HCT116 (cell line): ENCODE measurements at regions not wholly inside any gene's neighbourhood (a gene's known extent, or its start where the extent isn't known, plus 50 kb on each side); places are given as distances from the start of the nearest gene placed in this dataset.

ENCODE experiments used
- ATAC-seq: fragments of 200-7000 bp; cut with Tn5 transposase; 2 replicates; pipeline ENCODE4 v1.9.1; 2020; ENCODE audit warnings: mild to moderate bottlenecking, moderate library complexity
- BruUV-seq: library from RNA; stranded (reverse); fragments of 400-500 nt; replicated peaks from 2 replicates; lab custom pipeline; 2021; lab: Mats Ljungman, UMichigan
- CTCF ChIA-PET: fragments of 300-600 bp; sonication (Branson Sonifier 250); formaldehyde crosslinking; loops from one replicate; lab custom pipeline; 2021; ENCODE audit warnings: antibody characterized with exemption; lab: Charles Lee
- POLR2A ChIA-PET: fragments of 300-600, 350-600 bp; sonication (Branson Sonifier 250); formaldehyde crosslinking; loops from one replicate; lab custom pipeline; 2021; ENCODE audit warnings: antibody characterized with exemption; lab: Charles Lee
- RAD21 ChIA-PET, 2 experiments: fragments of 300-600 bp; sonication (Branson Sonifier 250); formaldehyde crosslinking; loops; one replicate each; lab custom pipeline; 2023; ENCODE audit warnings: low total read pairs in 2 of 2; ENCODE audit not compliant: uncharacterized antibody in 2 of 2, unreplicated experiment in 2 of 2, low non-redundant PET in 1 of 2; lab: Charles Lee
- DNase-seq: peaks from one replicate; pipeline ENCODE4 v3.0.0-alpha.2; 2010; ENCODE audit warnings: low read depth, low spot score
- H2AFZ ChIP-seq: fragments of 200-600 bp; shearing (Covaris generic), sonication (generic); 2 replicates; pipeline ENCODE4 v1.6.1; 2017; ENCODE audit warnings: low read depth, mixed run types, mixed read lengths, antibody characterized with exemption, low read length; ENCODE audit not compliant: poor library complexity, severe bottlenecking
- H3K27ac ChIP-seq: 2 replicates; pipeline ENCODE4 v1.5.1; 2012; ENCODE audit warnings: low read depth, low read length
- H3K27me3 ChIP-seq: fragments of 200-600 bp; sonication (generic); 2 replicates; pipeline ENCODE4 v1.6.1; 2016; ENCODE audit warnings: mixed run types, low read length, mixed read lengths; ENCODE audit not compliant: insufficient read depth
- H3K36me3 ChIP-seq, 2 experiments: fragments of 200-500 bp in 1 of 2; fragments of 200-600 bp in 1 of 2; sonication (Bioruptor generic) in 1 of 2; sonication (generic) in 1 of 2; 2 replicates each; pipeline versions ENCODE4 v1.5.1 to v1.6.1; 2014 to 2016; ENCODE audit warnings: low read length in 2 of 2, inconsistent platforms in 1 of 2, mixed read lengths in 1 of 2, mixed run types in 1 of 2; ENCODE audit not compliant: insufficient read depth in 2 of 2, control insufficient read depth in 1 of 2
- H3K4me1 ChIP-seq, 2 experiments: fragments of 200-600 bp in 1 of 2; sonication (generic) in 1 of 2; 2 replicates each; pipeline versions ENCODE4 v1.5.1 to v1.6.1; 2012 to 2017; ENCODE audit warnings: low read length in 2 of 2, inconsistent platforms in 1 of 2, mild to moderate bottlenecking in 1 of 2, mixed read lengths in 1 of 2, mixed run types in 1 of 2, moderate library complexity in 1 of 2; ENCODE audit not compliant: insufficient read depth in 2 of 2, control insufficient read depth in 1 of 2
- H3K4me2 ChIP-seq: fragments of 200-600 bp; sonication (generic); 2 replicates; pipeline ENCODE4 v1.6.1; 2017; ENCODE audit warnings: mixed run types, low read length, mixed read lengths
- H3K4me3 ChIP-seq, 2 experiments: fragments of 200-600 bp in 1 of 2; sonication (generic) in 1 of 2; replicated peaks in 1 of 2; 2 replicates each; pipeline ENCODE4 v1.5.1; 2011 to 2016; ENCODE audit warnings: low read length in 2 of 2, control low read depth in 1 of 2, low read depth in 1 of 2, mild to moderate bottlenecking in 1 of 2, mixed read lengths in 1 of 2, mixed run types in 1 of 2
- H3K79me2 ChIP-seq: fragments of 200-600 bp; sonication (generic); 2 replicates; pipeline ENCODE4 v1.6.1; 2017; ENCODE audit warnings: mild to moderate bottlenecking, mixed run types, low read length, moderate library complexity, mixed read lengths; ENCODE audit not compliant: insufficient read depth
- H3K9ac ChIP-seq: fragments of 200-600 bp; sonication (generic); 2 replicates; pipeline ENCODE4 v1.6.1; 2016; ENCODE audit warnings: low read length, mixed read lengths
- H3K9me2 ChIP-seq: fragments of 200-600 bp; sonication (generic), shearing (Covaris generic); 2 replicates; pipeline ENCODE4 v1.6.1; 2017; ENCODE audit warnings: mixed run types, mild to moderate bottlenecking, moderate library complexity; ENCODE audit not compliant: insufficient read depth
- H3K9me3 ChIP-seq, 2 experiments: fragments of 200-500 bp in 1 of 2; fragments of 200-600 bp in 1 of 2; sonication (Bioruptor generic) in 1 of 2; sonication (generic) in 1 of 2; 2 replicates each; pipeline ENCODE4 v1.6.1; 2014 to 2017; ENCODE audit warnings: low read length in 2 of 2, mixed read lengths in 2 of 2, inconsistent platforms in 1 of 2, low read depth in 1 of 2, mild to moderate bottlenecking in 1 of 2, mixed run types in 1 of 2, moderate library complexity in 1 of 2; ENCODE audit not compliant: control insufficient read depth in 1 of 2, insufficient read depth in 1 of 2
- H4K20me1 ChIP-seq: fragments of 200-600 bp; sonication (generic), shearing (Covaris generic); 2 replicates; pipeline ENCODE4 v1.6.1; 2017; ENCODE audit warnings: mixed run types, mild to moderate bottlenecking, moderate library complexity; ENCODE audit not compliant: insufficient read depth
- ATF3 ChIP-seq: IDR thresholded peaks from 2 replicates; pipeline ENCODE4 v1.6.1; 2012
- CBX3 ChIP-seq: IDR thresholded peaks from 2 replicates; pipeline ENCODE4 v1.6.1; 2012; ENCODE audit warnings: low read depth
- CEBPB ChIP-seq: IDR thresholded peaks from 2 replicates; pipeline ENCODE4 v1.6.1; 2012; ENCODE audit warnings: low read depth
- EGR1 ChIP-seq: IDR thresholded peaks from 2 replicates; pipeline ENCODE4 v1.6.1; 2012; ENCODE audit warnings: low read depth
- ELF1 ChIP-seq: IDR thresholded peaks from 2 replicates; pipeline ENCODE4 v1.6.1; 2012; ENCODE audit warnings: low read depth, borderline replicate concordance
- EZH2 ChIP-seq: fragments of 200-600 bp; sonication (generic); IDR thresholded peaks from 2 replicates; pipeline ENCODE4 v1.6.1; 2017; ENCODE audit warnings: antibody characterized with exemption, mixed run types
- EZH2phosphoT487 ChIP-seq: fragments of 200-600 bp; IDR thresholded peaks from 2 replicates; pipeline ENCODE4 v1.6.1; 2018; ENCODE audit warnings: antibody characterized with exemption, borderline replicate concordance
- FOSL1 ChIP-seq: IDR thresholded peaks from 2 replicates; pipeline ENCODE4 v1.6.1; 2012; ENCODE audit warnings: low read depth
- JUND ChIP-seq: IDR thresholded peaks from 2 replicates; pipeline ENCODE4 v1.6.1; 2012
- POLR2A ChIP-seq: IDR thresholded peaks from 2 replicates; pipeline ENCODE4 v1.7.0; 2011; ENCODE audit warnings: borderline replicate concordance; ENCODE audit not compliant: insufficient read depth, insufficient read length; ENCODE audit errors: extremely low read depth
- POLR2AphosphoS5 ChIP-seq: IDR thresholded peaks from 2 replicates; pipeline ENCODE4 v1.6.1; 2011; ENCODE audit warnings: mild to moderate bottlenecking, low read depth, low read length, moderate library complexity
- RAD21 ChIP-seq: IDR thresholded peaks from 2 replicates; pipeline ENCODE4 v1.6.1; 2012; ENCODE audit warnings: low read depth, mild to moderate bottlenecking
- SIN3A ChIP-seq: IDR thresholded peaks from 2 replicates; pipeline ENCODE4 v1.6.1; 2012; ENCODE audit warnings: low read depth
- SRF ChIP-seq: IDR thresholded peaks from 2 replicates; pipeline ENCODE4 v1.6.1; 2012; ENCODE audit warnings: low read depth
- YY1 ChIP-seq: IDR thresholded peaks from 2 replicates; pipeline ENCODE4 v1.6.1; 2011; ENCODE audit warnings: low read length, low read depth, moderate library complexity, mild to moderate bottlenecking; ENCODE audit not compliant: insufficient replicate concordance; ENCODE audit errors: extremely low read depth
- ZFX ChIP-seq: fragments of 450-650 bp; IDR thresholded peaks from 2 replicates; pipeline ENCODE4 v1.6.1; 2017
- ZNF274 ChIP-seq: fragments of 200-500 bp; sonication (Bioruptor generic); IDR thresholded peaks from 2 replicates; pipeline ENCODE4 v1.6.1; 2014; ENCODE audit warnings: mild to moderate bottlenecking, low read depth, low read length, inconsistent platforms
- intact Hi-C: fragments of 100-400 bp; cut with micrococcal nuclease; formaldehyde crosslinking; loops from 2 replicates; pipeline ENCODE4 v1.10.0; 2022
- TF ChIP-seq, protein P1 (sequence below): IDR thresholded peaks from 2 replicates; pipeline ENCODE4 v1.6.1; 2012; ENCODE audit warnings: low read depth
- TF ChIP-seq, protein P2 (sequence below), 3 experiments: fragments of 200-600 bp in 1 of 3; sonication (generic) in 1 of 3; IDR thresholded peaks in 2 of 3; conservative IDR thresholded peaks in 1 of 3; 2 replicates each; pipeline ENCODE4 v1.5.1; 2012 to 2017; ENCODE audit warnings: low read depth in 2 of 3, low read length in 2 of 3, antibody characterized with exemption in 1 of 3, borderline replicate concordance in 1 of 3, control low read depth in 1 of 3, mild to moderate bottlenecking in 1 of 3, mixed read lengths in 1 of 3, mixed run types in 1 of 3, moderate library complexity in 1 of 3; ENCODE audit not compliant: insufficient read depth in 1 of 3
- TF ChIP-seq, protein P3 (sequence below): IDR thresholded peaks from 2 replicates; pipeline ENCODE4 v1.6.1; 2012

- no peaks in the 10 kb centered on the region for H3K36me3 ChIP-seq
- no peaks in the 10 kb centered on the region for H4K20me1 ChIP-seq
- no peak overlapping the region for H3K4me3 ChIP-seq
- DNase-seq (no peak), ATAC-seq (no peak)
- H3K79me2 ChIP-seq = no peaks in the 10 kb centered on the region
- ChIA-PET POLR2A (interaction anchor here (1.2 kb wide), 1 partner anchor 15 kb away, joined by 3 read pairs; no protein-coding TSS in a partner anchor), RAD21 (no interaction called here), CTCF (no interaction called here)
- peaks cover 4% of the 10 kb centered on the region; the same call in 1 of the 2 replicates for H3K27me3 ChIP-seq
- H3K4me2 ChIP-seq = no peak overlapping the region
- H3K4me1 ChIP-seq = no peaks in the 10 kb centered on the region
- H3K9me3 ChIP-seq = no peaks in the 10 kb centered on the region
- H3K9ac ChIP-seq = no peak overlapping the region
- no peaks in the 10 kb centered on the region for H3K9me2 ChIP-seq
- intact Hi-C loops = no loop called here
- TF ChIP-seq, protein P1, sequence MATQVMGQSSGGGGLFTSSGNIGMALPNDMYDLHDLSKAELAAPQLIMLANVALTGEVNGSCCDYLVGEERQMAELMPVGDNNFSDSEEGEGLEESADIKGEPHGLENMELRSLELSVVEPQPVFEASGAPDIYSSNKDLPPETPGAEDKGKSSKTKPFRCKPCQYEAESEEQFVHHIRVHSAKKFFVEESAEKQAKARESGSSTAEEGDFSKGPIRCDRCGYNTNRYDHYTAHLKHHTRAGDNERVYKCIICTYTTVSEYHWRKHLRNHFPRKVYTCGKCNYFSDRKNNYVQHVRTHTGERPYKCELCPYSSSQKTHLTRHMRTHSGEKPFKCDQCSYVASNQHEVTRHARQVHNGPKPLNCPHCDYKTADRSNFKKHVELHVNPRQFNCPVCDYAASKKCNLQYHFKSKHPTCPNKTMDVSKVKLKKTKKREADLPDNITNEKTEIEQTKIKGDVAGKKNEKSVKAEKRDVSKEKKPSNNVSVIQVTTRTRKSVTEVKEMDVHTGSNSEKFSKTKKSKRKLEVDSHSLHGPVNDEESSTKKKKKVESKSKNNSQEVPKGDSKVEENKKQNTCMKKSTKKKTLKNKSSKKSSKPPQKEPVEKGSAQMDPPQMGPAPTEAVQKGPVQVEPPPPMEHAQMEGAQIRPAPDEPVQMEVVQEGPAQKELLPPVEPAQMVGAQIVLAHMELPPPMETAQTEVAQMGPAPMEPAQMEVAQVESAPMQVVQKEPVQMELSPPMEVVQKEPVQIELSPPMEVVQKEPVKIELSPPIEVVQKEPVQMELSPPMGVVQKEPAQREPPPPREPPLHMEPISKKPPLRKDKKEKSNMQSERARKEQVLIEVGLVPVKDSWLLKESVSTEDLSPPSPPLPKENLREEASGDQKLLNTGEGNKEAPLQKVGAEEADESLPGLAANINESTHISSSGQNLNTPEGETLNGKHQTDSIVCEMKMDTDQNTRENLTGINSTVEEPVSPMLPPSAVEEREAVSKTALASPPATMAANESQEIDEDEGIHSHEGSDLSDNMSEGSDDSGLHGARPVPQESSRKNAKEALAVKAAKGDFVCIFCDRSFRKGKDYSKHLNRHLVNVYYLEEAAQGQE = no peak
- TF ChIP-seq SIN3A (no peak), EZH2 (no peak), POLR2AphosphoS5 (no peak), ELF1 (no peak), ATF3 (no peak), YY1 (no peak), SRF (no peak), FOSL1 (no peak), POLR2A (no peak), CBX3 (no peak), ZFX (no peak), JUND (no peak), CEBPB (no peak), RAD21 (no peak), EGR1 (no peak), EZH2phosphoT487 (no peak), ZNF274 (no peak)
- TF ChIP-seq, protein P2, sequence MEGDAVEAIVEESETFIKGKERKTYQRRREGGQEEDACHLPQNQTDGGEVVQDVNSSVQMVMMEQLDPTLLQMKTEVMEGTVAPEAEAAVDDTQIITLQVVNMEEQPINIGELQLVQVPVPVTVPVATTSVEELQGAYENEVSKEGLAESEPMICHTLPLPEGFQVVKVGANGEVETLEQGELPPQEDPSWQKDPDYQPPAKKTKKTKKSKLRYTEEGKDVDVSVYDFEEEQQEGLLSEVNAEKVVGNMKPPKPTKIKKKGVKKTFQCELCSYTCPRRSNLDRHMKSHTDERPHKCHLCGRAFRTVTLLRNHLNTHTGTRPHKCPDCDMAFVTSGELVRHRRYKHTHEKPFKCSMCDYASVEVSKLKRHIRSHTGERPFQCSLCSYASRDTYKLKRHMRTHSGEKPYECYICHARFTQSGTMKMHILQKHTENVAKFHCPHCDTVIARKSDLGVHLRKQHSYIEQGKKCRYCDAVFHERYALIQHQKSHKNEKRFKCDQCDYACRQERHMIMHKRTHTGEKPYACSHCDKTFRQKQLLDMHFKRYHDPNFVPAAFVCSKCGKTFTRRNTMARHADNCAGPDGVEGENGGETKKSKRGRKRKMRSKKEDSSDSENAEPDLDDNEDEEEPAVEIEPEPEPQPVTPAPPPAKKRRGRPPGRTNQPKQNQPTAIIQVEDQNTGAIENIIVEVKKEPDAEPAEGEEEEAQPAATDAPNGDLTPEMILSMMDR (IDR thresholded peaks at IDR 0.05 in 2 of 3, conservative IDR thresholded peaks at IDR 0.05 in 1 of 3; ENCODE audit: borderline replicate concordance in 1 of 3, insufficient read depth in 1 of 3, low read depth in 2 of 3, low read length in 2 of 3) = no peak
- TF ChIP-seq, protein P3, sequence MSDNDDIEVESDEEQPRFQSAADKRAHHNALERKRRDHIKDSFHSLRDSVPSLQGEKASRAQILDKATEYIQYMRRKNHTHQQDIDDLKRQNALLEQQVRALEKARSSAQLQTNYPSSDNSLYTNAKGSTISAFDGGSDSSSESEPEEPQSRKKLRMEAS = no peak
- BruUV-seq = no TSS peak
- H2AFZ ChIP-seq = no peak overlapping the region
- no peak overlapping the region for H3K27ac ChIP-seq
Observed at GRCh38 chr3:43909149-43909548, 218.4 kb downstream of the ABHD5 start.
